Hematopoietic multipotent progenitor cell treated with erythropoietin and hydrocortisone succinate and interleukin-3 and kit ligand, for 17 days (in vitro differentiated cells): ENCODE measurements at regions not wholly inside any gene's neighbourhood (a gene's known extent, or its start where the extent isn't known, plus 50 kb on each side); places are given as distances from the start of the nearest gene placed in this dataset.

Experiments used
- DNase-seq: peaks from one replicate; pipeline ENCODE4 v3.0.0-alpha.2; 2015; ENCODE audit warnings: low spot score

GRCh38 chr3:79542-79941 is 117.0 kb upstream of the CHL1 start:
- DNase-seq = no peak

- no peak for DNase-seq
These were observed 114.1 kb upstream of the CHL1 start for GRCh38 chr3:82508-82907.

GRCh38 chr3:83096-83495 is 113.5 kb upstream of the CHL1 start:
- DNase-seq = no peak

- no peak for DNase-seq
These were observed 111.4 kb upstream of the CHL1 start for GRCh38 chr3:85180-85579.

- DNase-seq = no peak
These were observed 108.3 kb upstream of the CHL1 start for GRCh38 chr3:88267-88666.

GRCh38 chr3:93746-94145 is 102.8 kb upstream of the CHL1 start:
- DNase-seq = no peak

GRCh38 chr3:96259-96658 is 100.3 kb upstream of the CHL1 start:
- DNase-seq = no peak

- DNase-seq = no peak
These were observed 98.9 kb upstream of the CHL1 start for GRCh38 chr3:97417-98258.

- no peak for DNase-seq
These were observed 98.3 kb upstream of the CHL1 start for GRCh38 chr3:98259-98654.

- DNase-seq = no peak
These were observed 97.1 kb upstream of the CHL1 start for GRCh38 chr3:99506-99905.

- no peak for DNase-seq
These were observed 94.1 kb upstream of the CHL1 start for GRCh38 chr3:102484-102883.

GRCh38 chr3:103991-104390 is 92.6 kb upstream of the CHL1 start:
- no peak for DNase-seq

- no peak for DNase-seq
These were observed 91.0 kb upstream of the CHL1 start for GRCh38 chr3:105585-105984.

GRCh38 chr3:106619-107018 is 89.9 kb upstream of the CHL1 start:
- no peak for DNase-seq

- DNase-seq = no peak
These were observed 85.2 kb upstream of the CHL1 start for GRCh38 chr3:111143-112069.

GRCh38 chr3:112773-113172 is 83.8 kb upstream of the CHL1 start:
- no peak for DNase-seq

- DNase-seq = no peak
These were observed 77.9 kb upstream of the CHL1 start for GRCh38 chr3:118666-119065.

GRCh38 chr3:123341-123740 is 73.2 kb upstream of the CHL1 start:
- no peak for DNase-seq

GRCh38 chr3:124557-125179 is 71.9 kb upstream of the CHL1 start:
- DNase-seq = no peak

- no peak for DNase-seq
These were observed 67.9 kb upstream of the CHL1 start for GRCh38 chr3:128515-129172.

- DNase-seq = no peak
These were observed 65.2 kb upstream of the CHL1 start for GRCh38 chr3:131151-131888.

- no peak for DNase-seq
These were observed 64.2 kb upstream of the CHL1 start for GRCh38 chr3:132378-132777.
